SKM-1 (cell line): ENCODE measurements at regions not wholly inside any gene's neighbourhood (a gene's known extent, or its start where the extent isn't known, plus 50 kb on each side); places are given as distances from the start of the nearest gene placed in this dataset.
"Not testable (repeated sequence)": the region's sequence is repeated elsewhere in the genome, so short reads cannot be mapped to it uniquely, and the experiment has no call there.

Experiments
- DNase-seq: peaks from one replicate; lab custom pipeline; 2025; ENCODE audit not compliant: unreplicated experiment; lab: John Stamatoyannopoulos, UW

DNA sequence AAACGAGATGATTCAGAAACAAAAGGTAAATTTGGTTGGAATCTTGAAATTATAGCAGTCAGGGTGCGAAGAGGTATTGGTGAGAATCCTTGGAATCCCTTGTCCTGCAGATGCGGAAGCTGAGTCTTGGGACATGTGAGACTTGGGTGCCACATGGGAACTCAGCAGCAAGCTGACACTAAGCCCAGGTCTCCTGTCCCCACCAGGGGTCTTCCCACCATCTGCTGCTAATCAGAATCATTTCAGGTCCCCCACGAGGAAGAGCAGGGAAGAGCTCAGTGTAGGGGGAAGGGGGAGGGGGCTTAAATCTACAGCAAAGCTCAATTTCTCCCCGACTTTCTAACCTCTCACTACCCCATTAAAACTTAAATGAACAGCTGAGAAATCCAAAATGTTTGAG is 126.1 kb upstream of the BMPER start:
- no peak for DNase-seq

DNA sequence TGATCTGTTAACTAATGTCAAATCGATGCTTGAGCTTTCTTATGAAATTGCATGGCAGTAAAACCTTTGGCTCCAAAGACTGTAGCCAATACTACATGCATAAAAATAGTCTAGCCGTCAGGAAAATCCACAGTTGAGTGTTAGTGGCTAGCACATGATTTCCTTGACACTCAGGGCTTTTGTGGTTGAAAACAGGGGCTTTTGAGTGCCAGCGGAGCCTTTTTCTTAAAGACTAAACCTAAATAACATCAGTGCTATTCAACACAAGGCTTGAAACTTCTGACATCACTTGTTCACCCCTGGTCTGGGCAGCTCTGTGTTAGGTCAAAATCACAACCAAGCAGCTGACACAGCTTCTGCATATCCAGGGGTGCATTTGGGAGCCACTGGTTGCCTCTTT is 124.2 kb upstream of the BMPER start:
- DNase-seq = no peak

DNA sequence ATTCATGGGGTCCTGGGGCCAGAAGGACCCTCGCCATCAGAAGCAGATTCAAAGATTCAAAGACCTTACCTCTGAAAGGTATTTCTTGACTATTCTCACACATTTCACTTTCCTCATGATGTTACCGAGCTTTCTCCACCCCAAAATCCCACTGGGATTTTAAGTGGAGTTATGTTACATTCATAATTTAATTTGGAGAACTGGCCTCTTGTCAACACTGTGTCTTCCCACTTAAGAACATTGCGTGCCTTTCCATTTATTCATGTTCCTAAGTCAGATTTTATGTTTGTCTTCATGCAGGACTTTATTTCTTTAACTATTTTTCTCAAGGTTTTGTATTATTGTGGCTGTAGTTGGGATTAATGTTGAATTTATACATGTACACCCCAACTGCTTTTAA is 123.5 kb upstream of the BMPER start:
- DNase-seq = no peak

DNA sequence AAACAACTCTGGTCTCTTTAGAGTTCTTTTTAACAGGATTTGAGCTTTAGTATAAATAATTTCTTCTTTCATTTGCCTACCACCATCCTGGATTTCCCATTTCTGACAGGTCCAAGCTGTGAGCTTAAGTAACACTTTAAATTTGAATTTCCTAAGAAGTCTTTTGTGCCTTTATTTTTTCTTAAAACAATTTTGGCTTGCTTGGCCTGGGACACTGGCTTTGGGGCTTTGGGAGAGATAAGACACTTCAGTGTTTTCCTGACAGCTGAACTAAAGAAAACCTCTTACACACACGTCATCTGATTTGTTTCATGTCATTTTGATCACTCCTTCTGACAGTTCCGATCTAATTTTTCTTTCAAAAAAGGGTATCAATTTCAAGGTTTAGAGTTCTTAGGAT is 121.3 kb upstream of the BMPER start:
- DNase-seq = no peak

DNA sequence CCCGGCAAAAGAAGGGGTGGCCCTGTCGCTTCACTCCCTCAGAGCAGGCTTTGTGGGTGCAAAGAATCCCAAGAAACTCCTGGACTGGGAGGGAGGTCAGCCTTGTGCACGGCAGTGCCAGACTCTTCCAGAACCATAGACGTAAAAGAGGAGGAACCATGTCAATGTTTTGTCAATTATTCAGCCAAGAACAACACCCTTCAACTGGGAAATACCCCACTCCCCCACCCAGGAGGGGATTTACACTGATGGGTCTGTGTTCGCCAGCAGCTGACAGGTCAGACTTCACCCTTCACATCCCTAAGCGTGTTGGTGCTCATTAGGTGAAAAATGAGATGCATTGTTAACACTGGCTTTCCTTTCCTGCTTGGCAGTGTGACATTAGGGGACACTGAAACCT is 116.8 kb upstream of the BMPER start:
- DNase-seq = no peak

DNA sequence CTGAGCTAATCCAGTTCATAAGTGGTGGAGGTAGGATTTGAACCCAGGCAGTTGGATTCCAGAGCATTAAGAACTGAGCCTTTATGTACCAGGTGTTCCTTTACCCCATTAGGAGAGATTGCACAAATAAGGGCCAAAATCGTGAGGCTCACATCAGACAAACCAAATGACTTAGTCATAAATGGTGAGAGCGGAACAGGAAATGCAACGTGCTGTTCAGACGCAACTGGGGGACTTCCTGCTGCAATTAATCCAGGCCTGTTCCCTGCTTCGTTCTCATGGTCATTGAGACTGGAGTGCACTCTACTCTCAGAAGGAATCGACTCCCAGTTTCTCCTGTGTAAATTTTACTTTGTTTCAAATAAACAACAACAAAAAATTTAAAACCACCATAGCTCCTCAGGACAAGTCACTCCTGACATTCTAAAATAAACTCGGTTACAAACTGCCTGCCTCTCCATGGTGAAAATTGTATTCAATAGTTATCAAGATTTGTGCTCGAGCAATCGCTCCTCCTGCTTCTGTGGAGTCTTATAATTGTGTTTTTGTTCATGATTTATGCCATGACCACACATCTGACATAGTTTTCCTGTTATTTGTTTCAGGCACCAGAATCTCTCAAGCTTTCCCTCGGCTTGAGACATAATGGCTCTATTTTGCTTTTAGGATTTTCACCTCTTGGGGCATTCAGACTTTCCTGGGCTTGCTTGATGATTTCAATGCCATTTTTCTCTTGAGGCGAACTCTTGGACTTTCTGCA is 115.3 kb upstream of the BMPER start:
- DNase-seq = no peak

DNA sequence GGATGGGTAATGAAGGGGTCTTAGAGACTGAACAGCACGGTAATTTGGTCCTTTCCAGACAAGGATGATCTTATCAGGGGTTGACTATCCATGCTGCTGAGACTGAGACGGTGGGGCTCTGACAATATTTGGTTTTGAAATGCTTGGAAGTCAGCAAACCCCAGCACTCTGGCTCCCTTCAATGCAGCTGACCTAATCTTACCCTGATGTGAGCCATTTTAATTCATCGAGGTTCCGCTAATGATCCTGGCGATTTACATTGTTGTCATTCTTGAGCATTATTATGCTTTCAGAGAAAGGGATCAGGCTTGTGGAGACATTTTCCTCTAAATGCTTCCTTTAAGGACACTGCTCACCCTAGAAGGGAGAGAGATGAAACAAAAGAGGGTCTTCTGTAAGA is 114.6 kb upstream of the BMPER start:
- DNase-seq = no peak

DNA sequence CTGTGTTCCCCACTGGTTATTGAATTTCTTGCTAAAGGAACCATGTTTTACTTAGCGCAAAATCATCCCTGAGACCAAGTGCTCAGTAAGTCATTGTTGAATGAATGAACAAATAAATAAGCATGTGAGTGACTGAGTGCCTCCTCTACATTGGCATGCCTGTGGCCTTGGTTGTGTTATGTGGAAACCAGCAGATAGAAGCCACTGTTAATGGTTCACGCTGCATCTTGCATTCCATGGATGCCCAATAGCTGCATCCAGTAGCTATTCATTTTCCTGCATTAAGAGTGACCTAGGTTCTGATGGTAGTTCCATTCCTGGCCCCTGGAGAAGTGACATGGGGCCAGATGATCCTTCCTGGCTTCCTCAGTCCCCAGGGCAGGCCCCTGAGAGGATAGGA is 113.3 kb upstream of the BMPER start:
- no peak for DNase-seq

DNA sequence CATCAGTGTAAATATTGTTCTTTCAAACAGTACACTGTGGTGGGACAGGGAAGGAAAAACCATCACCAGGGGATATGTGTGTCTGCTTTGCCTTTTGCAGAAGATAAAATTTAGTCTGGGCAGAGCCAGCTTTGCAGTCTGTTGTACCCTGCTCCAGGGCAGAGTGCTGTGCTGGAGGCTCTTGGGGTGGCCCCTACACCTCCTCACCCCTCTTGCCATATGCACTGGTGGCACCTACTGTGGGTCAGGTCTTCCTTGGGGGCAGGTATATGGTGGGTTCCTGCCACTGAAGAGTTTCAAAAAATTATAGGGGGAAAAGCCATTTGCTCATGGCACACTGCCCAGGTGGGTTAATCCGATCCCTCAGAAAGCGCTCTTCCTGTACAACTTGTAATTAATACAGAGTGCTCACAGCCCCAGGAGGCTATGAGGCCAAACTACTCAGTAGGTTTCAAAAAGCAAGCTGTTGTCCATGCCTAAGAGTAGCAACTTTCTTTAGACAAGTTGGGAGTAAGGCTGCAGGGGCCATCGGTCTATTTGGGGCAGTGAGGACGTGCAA is 112.7 kb upstream of the BMPER start:
- DNase-seq = no peak

DNA sequence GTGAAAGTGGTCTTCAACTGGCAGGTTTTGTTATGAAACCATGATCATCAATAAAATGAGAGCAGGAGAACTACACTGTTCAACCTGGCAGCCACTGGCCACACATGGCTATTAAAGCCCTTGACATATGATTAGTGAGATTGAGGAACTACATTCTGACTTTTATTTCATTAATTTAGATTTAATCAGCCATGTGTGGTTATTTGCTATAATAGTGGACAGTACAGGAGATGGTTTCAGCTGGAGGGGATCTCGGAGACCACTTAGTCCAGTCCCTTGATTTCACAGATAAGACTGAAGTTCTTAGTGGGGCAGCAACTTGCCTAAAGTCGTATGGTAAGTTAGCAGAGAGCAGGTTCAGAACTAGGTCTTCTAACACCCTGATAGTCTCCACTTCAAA is 111.7 kb upstream of the BMPER start:
- DNase-seq = no peak

DNA sequence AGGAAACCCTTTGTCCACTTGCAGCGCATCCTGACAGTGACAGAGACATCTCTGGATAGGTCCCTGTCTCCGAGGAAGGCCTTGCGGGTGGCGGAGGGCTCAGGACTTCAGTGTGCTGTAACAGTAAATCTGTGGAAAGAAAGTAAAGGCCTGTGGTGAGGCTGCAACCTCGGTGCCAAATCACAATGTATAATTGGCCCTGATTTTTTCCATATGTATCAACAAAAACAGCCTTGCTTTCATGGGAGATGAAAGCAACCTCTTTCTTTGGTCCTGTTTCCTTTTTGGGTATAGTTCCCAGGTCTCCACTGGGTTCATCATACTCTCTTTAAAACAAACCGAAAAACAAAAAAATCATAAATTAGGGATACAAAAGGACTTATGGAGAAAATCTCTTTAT is 110.9 kb upstream of the BMPER start:
- DNase-seq = no peak

DNA sequence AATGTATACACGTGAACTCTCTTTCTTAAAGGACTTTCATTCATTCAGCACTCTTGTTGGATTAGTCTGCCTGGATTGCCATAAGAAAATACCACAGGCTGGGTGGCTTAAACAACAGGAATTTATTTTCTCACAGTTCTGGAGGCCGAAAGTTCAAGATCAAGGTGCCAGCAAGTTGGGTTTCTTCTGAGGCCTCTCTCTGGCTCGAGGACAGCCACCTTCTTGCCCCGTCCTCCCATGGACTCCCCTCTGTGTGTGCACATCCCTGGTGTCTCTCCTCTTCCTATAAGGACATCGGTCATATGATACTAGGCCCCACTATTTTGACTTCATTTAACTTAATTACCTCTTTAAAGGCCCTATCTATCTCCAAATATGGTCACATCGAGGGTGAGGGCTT is 110.4 kb upstream of the BMPER start:
- no peak for DNase-seq

DNA sequence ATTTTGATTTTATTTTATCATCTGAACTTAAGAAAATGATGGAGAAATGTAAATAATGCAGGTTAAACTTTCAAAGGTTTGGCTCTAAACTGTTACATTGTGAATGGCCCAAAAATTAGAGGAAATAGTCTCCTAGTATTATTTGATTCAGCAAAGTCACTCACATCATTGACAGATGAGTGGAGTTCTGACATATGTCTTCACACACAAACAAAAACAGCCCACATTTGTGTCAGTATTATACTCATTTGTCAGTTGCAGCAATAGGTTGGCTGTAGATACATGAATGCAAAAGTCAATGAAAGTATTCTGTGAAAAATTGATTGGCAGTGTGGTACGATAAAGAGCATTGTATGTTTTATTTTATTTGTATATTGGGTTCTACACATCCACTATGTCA is 108.8 kb upstream of the BMPER start:
- DNase-seq = no peak

DNA sequence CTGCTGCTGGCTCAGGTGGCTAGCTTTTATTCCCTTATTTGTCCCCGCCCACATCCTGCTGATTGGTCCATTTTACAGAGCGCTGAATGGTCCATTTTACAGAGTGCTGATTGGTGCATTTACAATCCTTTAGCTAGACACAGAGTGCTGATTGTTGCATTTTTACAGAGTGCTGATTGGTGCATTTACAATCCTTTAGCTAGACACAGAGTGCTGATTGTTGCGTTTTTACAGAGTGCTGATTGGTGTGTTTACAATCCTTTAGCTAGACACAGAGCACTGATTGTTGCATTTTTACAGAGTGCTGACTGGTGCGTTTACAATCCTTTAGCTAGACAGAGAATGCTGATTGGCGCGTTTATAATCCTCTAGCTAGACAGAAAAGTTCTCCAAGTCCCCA is 107.8 kb upstream of the BMPER start:
- not testable (repeated sequence) for DNase-seq

DNA sequence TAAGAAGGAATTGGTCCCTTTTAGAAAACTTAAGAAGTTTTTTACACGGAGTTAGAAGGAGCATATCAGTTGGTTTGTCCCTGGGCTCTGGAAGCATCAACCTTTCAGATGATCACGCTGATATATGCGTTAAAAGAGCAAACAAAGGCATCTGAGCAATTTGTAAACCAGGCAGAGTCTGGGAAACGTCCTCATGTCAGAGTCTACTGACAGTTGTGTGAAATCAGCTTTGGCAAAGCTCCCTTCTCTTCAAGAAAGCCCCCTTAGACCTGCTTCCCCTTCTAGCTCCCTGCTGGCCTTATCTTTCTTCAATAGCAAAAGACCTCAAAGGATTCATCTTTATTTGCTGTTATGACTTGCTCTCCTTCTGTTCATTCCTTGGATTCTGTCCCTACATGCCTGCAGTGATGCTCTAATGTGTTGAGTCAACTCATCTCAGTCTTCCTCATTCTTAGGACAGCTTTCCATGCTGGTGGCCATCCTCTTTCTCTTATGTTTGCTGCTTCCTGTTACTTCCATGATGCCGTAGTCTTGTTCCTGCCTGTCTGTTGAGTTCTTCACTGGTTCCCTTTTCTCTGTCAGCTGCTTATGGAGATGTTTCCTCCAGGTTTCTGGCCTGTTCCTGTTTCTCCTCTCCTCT is 106.5 kb upstream of the BMPER start:
- DNase-seq = no peak

DNA sequence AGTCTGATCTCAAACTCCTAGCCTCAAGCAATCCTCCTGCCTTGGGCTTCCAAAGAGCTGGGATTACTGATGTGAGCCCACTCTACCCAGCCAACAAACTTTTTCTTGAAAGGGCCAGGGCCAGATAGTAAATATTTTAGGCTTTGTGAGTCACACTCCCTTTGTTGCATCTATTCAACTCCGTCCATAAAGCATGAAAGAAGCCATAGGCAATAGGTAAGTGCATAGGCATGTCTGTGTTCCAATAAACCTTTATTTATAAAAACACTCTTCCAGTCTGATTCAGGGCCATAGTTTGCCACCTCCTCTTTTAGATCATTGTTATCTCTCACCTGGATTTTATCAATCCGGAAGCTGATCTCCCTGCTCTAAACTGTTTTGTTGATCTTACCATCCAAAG is 105.6 kb upstream of the BMPER start:
- no peak for DNase-seq

DNA sequence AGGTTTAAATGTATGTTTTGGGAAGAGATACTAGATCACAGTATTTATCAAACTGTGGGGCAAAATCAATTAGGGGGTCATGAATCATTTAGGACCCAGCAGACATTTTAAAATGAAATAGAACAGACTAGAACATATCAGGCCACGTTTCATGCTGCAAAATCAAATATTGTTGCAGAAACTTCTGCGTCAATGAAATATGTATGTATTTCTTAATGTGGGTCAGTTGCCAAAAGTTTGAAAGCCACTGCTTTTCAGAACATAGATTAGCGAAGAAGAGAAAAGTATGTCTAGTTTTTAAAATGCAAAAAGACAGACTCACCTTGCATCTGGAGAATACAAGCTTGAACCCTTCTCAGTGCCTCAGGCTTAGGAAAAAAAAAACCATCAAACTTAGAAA is 102.7 kb upstream of the BMPER start:
- no peak for DNase-seq

DNA sequence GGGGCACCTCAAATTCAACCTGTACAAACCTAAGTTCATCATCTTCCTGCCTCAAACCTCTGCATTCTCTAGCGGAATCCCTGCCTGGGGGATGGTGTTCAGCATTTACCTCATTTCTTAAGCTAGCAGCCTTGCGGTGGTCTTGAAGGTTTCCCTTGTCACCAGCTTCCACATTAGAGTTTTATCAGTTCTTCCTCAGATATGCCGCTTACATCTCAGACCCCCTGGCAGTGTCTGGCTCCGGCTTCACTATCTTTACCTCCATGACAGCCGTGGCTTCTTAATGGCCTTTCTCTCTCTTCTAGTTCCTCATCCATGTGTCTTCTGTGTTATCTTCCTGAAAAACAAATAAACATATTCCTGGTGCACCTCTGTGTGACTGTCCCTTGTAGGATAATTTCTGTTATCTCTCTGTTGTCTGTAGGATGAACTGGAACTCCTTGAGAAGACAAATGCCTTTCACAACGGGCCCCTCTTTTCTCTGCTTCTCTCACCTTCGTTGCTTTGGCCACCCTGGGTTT is 101.1 kb upstream of the BMPER start:
- no peak for DNase-seq

DNA sequence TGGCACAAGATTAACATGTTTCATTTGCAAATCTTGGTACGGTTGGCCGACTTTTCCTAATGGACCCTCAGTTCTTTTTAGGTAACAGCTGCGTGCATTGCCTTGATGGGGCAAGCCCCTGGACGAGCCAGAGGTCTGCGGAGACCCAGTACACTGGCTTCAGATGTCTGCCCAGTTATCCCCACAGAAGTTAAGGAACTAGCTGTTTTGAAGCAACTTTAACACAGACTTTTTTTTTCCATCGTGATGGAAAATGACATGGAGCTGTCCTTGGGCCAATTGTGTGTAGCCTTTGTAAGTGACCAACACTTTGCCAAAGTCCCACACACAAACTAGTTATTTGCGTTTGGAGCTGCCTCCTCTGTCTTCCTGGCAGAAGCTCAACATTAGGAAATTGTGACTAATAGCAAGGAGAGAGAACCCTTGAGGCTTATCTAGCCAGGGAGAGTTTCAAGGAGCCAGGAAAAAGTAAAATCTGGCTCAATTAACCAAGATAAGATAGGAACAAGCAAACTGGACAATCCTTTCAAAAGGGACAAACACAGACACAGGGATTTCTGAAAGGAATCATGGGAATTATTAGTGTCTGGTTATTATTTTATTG is 99.6 kb upstream of the BMPER start:
- no peak for DNase-seq

DNA sequence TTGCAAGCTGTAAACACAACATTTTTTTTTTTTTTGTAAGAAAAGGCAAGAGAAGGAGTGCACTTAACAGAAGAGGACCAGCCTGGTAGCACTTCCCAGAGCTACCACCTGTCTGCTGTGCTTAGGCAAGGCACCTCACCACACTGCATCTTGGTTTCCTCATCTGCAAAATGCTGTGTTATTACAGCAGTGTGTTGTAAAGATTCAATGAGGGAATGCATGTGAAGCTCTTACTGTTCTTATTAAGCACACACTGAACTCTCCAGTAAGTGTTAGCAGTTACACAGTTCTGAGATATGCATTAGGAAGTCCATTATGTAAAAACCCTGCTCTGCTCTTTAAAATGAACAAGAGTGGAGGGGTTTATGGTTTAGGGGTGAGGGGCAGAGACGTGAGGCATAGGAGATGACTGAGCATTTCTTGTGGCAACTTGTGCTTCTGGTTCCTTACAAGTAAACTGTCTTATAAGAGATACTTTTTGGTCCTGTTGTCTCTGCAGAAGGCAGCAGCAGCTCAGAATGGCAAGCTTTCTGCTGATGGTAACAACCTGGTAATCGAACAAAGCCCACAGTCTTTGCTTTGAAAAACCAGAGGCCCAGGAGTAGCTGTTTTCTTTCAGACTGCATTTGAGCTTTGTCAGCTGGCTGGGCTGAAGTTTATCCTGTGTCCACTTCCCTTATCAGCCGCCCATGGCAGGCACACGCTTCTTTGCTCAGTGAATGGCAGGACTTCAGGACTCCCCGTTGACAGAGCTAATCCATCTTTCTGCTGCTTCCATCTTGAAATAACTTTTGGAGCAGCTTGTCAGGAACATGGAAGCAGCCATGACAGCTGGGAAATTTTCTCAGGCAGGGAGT is 98.8 kb upstream of the BMPER start:
- DNase-seq = no peak

DNA sequence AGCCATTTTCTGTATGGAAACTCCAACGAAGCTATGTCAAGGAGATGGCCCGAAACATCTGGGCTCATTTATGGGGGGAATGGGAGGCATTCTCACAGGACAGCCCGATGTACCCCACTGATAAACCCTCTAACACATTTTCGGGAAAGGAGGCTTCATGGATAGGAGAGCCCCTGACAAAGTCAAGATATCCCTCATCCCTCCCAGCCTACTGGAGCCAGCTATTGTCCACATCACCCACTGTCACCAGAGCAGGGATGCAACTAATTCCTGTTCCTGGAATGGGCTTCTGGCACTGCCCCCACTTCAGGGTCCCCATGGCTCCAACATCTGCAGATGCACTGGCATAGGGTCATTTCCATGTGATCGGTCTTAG is 98.2 kb upstream of the BMPER start:
- no peak for DNase-seq
